HG03565 (cell line): ENCODE measurements at regions not wholly inside any gene's neighbourhood (a gene's known extent, or its start where the extent isn't known, plus 50 kb on each side); places are given as distances from the start of the nearest gene placed in this dataset.

ENCODE experiments used
- ATAC-seq: cut with Tn5 transposase; IDR thresholded peaks from one replicate; pipeline ENCODE4 v1.9.1; 2021; ENCODE audit warnings: mild to moderate bottlenecking, moderate library complexity; ENCODE audit not compliant: unreplicated experiment

- ATAC-seq, result no peak
Observed at GRCh38 chr13:99617474-99618255, 116.4 kb downstream of the TM9SF2 start.

- peak; percentile 65 for ATAC-seq
Observed at GRCh38 chr13:99614465-99614885, 113.2 kb downstream of the TM9SF2 start.
